RWPE1 (cell line): ENCODE measurements at regions not wholly inside any gene's neighbourhood (a gene's known extent, or its start where the extent isn't known, plus 50 kb on each side); places are given as distances from the start of the nearest gene placed in this dataset.

Source experiments
- CTCF ChIA-PET: fragments of 350-600 bp; sonication (Branson Sonifier 250); formaldehyde crosslinking; extraction: SDS; loops from one replicate; lab custom pipeline; 2021; lab: Yijun Ruan, JAX
- POLR2A ChIA-PET: fragments of 400-600 bp; formaldehyde crosslinking; extraction: SDS; loops from one replicate; lab custom pipeline; 2020; ENCODE audit warnings: antibody characterized with exemption; ENCODE audit not compliant: low non-redundant PET; lab: Yijun Ruan, JAX
- DNase-seq: peaks from one replicate; pipeline ENCODE4 v3.0.0; 2012; ENCODE audit warnings: low spot score
- H3K27ac ChIP-seq: fragments of 450-650 bp; 2 replicates; pipeline ENCODE4 v1.5.1; 2017
- TF ChIP-seq, protein P1 (sequence below): fragments of 450-650 bp; conservative IDR thresholded peaks from 2 replicates; pipeline ENCODE4 v1.5.1; 2017; ENCODE audit warnings: low read depth, mild to moderate bottlenecking

- ChIA-PET POLR2A (no interaction called here), CTCF (no interaction called here)
- H3K27ac ChIP-seq, result no peak overlapping the region
- no peak for DNase-seq
- TF ChIP-seq, protein P1, sequence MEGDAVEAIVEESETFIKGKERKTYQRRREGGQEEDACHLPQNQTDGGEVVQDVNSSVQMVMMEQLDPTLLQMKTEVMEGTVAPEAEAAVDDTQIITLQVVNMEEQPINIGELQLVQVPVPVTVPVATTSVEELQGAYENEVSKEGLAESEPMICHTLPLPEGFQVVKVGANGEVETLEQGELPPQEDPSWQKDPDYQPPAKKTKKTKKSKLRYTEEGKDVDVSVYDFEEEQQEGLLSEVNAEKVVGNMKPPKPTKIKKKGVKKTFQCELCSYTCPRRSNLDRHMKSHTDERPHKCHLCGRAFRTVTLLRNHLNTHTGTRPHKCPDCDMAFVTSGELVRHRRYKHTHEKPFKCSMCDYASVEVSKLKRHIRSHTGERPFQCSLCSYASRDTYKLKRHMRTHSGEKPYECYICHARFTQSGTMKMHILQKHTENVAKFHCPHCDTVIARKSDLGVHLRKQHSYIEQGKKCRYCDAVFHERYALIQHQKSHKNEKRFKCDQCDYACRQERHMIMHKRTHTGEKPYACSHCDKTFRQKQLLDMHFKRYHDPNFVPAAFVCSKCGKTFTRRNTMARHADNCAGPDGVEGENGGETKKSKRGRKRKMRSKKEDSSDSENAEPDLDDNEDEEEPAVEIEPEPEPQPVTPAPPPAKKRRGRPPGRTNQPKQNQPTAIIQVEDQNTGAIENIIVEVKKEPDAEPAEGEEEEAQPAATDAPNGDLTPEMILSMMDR, result no peak
Measured at GRCh38 chr21:39118061-39118460, 65.2 kb downstream of the PSMG1 start.

DNA sequence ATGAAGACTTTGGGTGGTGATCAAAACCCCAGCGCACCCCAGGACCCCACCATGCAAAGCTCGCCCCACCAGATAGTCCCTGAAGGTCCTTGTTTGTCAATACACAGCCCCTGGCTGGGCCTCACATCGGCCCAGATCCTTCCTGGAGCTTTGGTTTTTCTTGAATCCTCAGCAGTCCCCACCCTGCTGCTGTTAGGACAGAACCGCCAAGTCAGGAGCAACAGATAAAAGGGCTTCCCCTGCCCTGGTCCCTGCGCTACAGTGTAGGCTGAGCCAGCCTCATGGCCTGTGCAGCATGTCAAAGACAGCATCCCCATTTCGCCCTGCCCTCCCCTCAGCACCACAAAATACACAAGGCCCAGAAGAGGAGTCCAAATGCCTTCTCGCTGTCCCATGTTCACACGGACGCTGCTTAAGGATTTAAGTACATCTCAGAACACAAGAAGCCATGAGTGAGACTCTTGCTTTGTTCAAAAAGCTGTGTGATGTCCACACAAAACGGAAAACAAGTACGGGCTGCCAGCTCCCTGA, 65.7 kb downstream of the PSMG1 start:
- DNase-seq, result no peak
- CTCF ChIA-PET, result no interaction called here
- TF ChIP-seq, protein P1, result no peak
- POLR2A ChIA-PET, result no interaction called here
- H3K27ac ChIP-seq, result no peak overlapping the region

GRCh38 chr21:39116761-39117439, 66.4 kb downstream of the PSMG1 start:
- H3K27ac ChIP-seq, result no peak overlapping the region
- ChIA-PET POLR2A (no interaction called here), CTCF (no interaction called here)
- TF ChIP-seq, protein P1, result no peak
- DNase-seq, result no peak

- peak overlapping the region; percentile 55; the same call in 1 of the 2 replicates for H3K27ac ChIP-seq
- DNase-seq, result no peak
- ChIA-PET POLR2A (no interaction called here), CTCF (interaction anchor here (1.1 kb wide), 1 partner anchor 174 kb away, joined by 3 read pairs; no protein-coding TSS in a partner anchor)
- TF ChIP-seq, protein P1, result no peak
Measured at GRCh38 chr21:39115576-39116235, 67.5 kb downstream of the PSMG1 start.

DNA sequence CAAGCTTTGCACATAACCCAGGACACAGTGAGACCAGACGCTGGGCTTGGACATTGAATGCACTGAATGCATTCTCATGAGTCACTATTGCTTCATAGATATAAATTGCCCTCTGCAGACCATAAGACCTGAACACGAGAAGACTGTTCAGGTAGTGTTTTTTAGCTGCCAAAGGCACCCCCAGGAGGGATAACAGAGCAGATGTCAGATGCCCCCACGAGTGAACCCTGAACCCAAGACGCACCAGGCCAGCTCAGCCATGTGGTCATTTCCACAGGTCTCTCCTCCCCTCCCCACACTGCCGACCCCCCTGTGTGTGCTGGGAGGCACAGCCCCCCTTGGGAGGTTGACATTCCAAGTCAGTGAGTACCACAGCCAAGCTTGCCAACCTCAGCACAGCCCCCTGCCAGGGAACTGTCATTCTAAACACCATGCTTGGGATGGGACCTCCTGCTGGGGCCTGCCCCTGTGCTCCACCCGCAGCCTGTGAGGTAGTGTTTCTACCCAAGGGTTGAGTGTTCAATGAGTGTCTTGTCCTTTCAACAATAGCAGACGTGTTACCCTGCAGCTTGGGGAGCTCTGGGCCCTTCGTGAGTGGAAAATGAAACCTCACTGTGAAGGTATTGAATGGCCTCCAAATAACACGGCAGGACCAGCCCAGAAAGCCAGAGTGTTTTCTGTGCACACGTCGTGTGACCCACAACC, 68.2 kb downstream of the PSMG1 start:
- H3K27ac ChIP-seq, result peak overlapping the region; percentile 55
- TF ChIP-seq, protein P1, result no peak
- ChIA-PET POLR2A (no interaction called here), CTCF (interaction anchor here (1.1 kb wide), 1 partner anchor 174 kb away, joined by 3 read pairs; no protein-coding TSS in a partner anchor)
- DNase-seq, result no peak

GRCh38 chr21:39111931-39112550, 71.2 kb downstream of the PSMG1 start:
- TF ChIP-seq, protein P1, result no peak
- POLR2A ChIA-PET, result no interaction called here
- no peak for DNase-seq
- no peak overlapping the region for H3K27ac ChIP-seq
- CTCF ChIA-PET, result interaction anchor here (0.7 kb wide), 1 partner anchor 28 kb away, joined by 3 read pairs; no protein-coding TSS in a partner anchor
